Pulmonary artery endothelial cell (primary cell): ENCODE measurements at regions not wholly inside any gene's neighbourhood (a gene's known extent, or its start where the extent isn't known, plus 50 kb on each side); places are given as distances from the start of the nearest gene placed in this dataset.
"Not testable (repeated sequence)": the region's sequence is repeated elsewhere in the genome, so short reads cannot be mapped to it uniquely, and the experiment has no call there.

ENCODE experiments used
- DNase-seq: peaks from one replicate; pipeline ENCODE4 v3.0.0-alpha.2; 2011; ENCODE audit warnings: low read depth, low spot score

DNA sequence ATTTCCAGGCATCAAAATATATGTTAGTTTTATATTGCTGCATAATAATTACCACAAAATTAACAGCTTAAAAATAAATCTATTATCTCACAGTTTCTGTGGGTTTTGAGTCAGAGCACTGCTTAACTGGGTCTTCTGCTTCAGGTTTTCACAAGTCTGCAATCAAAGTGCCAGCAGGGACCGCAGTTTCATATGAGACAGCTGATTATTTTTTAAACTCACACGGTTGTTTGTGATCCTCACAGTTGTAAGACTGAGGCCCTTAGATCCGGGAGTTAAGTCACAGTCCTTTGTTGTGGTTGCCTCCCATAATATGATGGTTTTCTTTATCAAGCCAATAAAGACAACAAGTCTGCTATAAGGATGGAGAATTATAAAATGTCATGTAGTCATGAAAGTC, 146.0 kb upstream of the ZWINT start:
- DNase-seq, result no peak

DNA sequence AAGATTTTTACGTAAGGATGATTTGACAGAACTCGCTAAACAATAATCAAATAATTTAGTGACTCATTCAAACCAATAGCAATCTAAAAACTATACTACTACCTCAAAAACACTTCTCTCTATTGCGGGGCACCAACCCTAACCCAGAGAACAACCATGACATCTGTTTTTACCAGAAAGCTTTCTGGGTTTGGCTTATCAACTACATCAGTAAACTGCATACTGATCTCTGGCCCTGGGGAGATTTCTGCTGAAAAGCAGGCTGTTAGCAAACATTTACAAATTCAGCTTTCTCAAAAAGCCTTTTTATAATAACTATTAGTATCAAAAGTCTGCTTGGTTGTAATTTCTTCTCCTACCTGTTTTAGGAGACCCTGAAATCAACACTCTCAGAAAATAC, 144.5 kb upstream of the ZWINT start:
- DNase-seq, result no peak

DNA sequence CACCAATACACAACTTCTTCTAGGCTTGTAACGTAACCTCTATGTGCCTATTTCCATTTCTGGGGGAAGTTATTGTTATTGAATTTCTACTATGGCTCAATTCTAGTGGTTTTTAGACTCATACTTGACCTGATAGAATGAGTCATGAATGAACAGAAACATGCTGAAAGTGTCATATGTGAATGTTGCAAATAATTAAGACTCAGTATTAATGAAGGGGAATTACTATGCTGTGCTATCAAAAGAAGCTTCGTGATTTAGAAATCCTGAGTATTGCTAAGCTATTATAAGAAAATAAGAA, 135.1 kb upstream of the ZWINT start:
- DNase-seq, result no peak

DNA sequence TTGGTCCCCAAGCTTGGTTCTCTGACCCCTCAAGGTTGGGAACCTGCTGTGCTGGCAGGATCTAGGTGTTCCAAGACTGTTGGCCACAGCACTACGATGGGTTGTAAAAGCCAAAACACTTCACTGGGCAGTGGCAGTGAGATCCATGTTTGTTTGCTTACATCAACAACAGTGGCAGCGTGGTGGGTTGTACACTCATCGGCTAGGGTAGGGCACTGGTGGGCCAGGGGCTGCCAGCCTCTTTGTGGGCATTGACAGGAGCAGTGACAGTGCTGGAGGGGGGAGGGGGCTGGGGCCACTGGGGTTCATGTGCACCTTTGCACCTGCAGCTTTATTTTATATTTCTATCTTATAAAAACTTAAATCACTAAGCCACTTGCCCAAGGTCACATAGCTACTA, 126.7 kb upstream of the ZWINT start:
- no peak for DNase-seq

DNA sequence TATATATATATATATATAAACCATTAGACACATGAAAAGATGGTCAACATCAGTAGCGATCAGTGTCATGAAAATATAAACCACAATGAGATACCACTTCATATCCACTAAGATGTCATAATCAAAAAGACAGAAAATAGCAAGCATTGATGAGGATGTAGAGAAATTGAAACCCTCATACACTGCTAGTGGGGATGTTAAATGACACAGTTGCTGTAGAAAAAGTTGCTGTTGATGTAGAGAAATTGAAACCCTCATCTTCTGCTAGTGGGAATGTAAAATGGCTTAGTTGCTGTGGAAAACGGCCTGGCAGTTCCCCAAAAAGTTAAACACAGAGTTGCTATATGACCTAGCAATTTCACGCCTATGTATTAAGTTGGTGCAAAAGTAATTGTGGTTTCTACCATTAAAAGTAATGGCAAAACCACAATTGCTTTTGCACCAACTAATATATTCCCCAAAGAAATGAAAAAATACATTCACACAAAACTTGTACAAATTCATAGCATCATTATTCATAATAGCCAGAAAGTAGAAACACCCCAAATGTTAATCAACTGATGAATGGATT, 120.5 kb upstream of the ZWINT start:
- no peak for DNase-seq

DNA sequence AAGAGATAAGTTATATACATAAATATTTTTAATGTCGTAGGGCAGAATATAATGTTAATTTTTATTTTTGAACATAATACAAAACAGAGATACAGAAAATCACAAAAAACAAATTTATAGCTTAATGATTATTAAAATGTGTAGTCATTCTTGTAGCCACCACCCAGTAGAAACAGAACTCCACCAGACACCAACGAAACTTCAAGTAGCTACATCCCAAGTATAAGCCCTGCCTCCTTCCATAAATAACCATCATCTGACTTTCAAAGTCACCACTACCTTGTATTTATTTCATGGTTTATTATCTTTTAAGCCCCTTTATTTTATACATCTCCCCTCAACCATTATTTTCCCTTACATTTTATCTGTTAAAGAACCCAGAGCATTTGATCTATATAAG, 111.9 kb upstream of the ZWINT start:
- DNase-seq, result no peak

DNA sequence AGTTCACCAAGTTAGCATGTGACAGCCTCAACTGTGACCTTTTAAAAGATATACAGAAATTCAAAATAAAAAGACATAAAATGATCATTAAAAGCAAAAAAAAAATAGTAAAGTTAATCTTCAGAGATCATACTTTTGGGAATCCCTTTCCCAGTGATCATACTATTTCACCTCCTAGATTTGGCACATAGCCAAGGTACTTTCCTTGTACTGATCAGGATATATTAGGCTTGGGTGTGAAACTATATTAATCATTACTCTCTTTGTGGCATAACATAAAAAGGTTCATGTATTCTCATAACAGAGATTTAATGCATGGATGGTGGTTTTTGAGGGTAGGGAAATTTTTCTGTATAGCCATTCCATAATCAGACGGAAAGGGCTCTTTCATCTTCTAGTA, 109.6 kb upstream of the ZWINT start:
- DNase-seq, result no peak

DNA sequence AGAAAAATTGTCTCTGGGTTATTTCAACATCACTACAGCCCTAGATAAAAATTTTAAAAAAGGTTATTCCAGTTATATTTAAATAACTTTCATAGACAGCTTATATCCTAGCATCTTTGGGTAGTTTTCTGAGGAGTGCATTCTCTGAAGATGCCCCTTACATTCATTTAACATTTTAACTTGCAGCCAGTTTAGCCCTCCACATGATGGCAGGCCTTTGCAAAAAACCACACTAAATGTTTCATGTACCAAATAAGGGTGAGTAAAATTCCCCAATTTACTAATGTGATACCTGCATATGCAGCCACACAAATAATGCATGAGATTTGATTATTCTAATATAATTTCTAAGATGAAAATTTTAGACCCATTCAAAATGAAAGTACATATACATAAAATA, 108.4 kb upstream of the ZWINT start:
- DNase-seq, result no peak

DNA sequence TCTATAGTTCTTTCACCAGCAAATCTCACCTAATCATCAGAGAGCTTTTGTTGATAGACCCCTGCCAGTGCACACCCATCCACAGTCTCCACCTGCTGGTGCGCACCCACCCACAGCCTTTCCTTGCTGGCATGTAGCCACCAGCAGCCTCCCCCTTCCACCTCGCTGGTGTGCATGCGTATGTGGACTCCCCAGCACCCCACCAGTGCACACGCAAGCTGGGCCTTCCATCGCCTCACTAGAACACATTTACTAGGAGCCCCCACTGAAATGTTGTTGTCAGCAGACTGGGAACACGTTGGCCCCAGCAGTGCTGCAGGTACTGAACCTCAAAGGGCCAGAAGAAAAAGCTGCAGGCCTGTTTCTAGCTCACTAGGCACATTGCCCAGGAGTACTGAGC, 104.9 kb upstream of the ZWINT start:
- DNase-seq, result no peak

DNA sequence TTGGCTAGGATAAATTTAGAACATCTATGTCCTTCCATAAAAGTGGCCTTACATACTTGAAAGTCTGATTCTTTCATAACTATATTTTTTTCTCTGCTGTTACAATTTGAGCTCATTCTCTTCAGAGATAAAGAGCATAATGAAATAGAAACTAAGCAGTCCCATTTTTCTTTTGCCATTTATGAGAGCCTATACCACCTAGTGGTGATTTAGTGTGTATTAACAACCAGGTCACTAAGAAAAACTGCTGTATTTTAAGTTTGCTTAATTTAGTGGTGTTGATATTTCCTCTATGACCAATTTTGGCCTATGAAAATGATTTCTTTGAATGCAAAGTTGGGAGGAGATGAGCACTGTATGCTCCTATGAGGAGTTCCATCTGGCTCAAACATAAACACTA, 88.7 kb upstream of the ZWINT start:
- DNase-seq, result no peak

DNA sequence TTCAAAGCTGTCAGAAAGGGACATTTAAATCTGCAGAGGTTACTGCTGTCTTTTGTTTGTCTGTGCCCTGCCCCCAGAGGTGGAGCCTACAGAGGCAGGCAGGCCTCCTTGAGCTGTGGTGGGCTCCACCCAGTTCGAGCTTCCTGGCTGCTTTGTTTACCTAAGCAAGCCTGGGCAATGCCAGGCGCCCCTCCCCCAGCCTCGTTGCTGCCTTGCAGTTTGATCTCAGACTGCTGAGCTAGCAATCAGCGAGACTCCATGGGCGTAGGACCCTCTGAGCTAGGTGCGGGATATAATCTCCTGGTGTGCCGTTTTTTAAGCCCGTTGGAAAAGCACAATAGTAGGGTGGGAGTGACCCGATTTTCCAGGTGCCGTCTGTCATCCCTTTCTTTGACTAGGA, 86.6 kb upstream of the ZWINT start:
- not testable (repeated sequence) for DNase-seq

DNA sequence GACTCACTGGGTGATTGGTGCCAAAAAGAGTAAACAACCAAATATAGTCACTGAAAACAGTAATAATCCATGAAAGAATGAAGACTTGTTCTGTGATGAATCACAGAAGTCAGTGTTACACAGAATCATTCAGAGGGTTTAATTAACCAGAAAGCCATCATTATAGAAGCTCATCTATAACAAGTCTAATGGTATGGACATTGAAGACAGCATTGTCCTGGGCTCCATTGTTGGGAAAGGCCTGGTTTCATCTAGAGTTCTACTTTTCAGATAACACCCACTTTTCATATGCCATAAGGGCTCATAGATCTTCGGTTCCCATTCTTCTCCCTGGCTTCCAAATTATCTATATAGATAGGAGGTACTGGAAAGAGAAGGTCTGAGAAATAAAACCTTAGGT, 80.3 kb upstream of the ZWINT start:
- not testable (repeated sequence) for DNase-seq
